Transverse colon (tissue), 4 donors: ENCODE measurements at regions not wholly inside any gene's neighbourhood (a gene's known extent, or its start where the extent isn't known, plus 50 kb on each side); places are given as distances from the start of the nearest gene placed in this dataset.

Source experiments
- DNase-seq: peaks from one replicate; pipeline ENCODE4 v3.0.0-alpha.2; 2019
- H3K27ac ChIP-seq, 4 donors: fragments of 200-600 bp; sonication (generic); 2 replicates each; pipeline ENCODE4 v1.5.1; 2016 to 2018; ENCODE audit warnings: inconsistent platforms in 4 of 4
- H3K27me3 ChIP-seq: fragments of 200-600 bp; sonication (generic); 2 replicates; pipeline ENCODE4 v1.5.1; 2017; ENCODE audit warnings: inconsistent platforms
- H3K36me3 ChIP-seq, 4 donors: fragments of 200-600 bp; sonication (generic); 2 replicates each; pipeline ENCODE4 v1.5.1; 2017 to 2019; ENCODE audit warnings: inconsistent platforms in 4 of 4
- H3K4me1 ChIP-seq, 4 donors: fragments of 200-600 bp; sonication (generic); 2 replicates each; pipeline ENCODE4 v1.5.1; 2017 to 2020; ENCODE audit warnings: inconsistent platforms in 4 of 4
- H3K4me3 ChIP-seq, 4 donors: fragments of 200-600 bp; sonication (generic); 1 replicate in 1 of 4; 2 replicates in 3 of 4; pipeline versions ENCODE4 v1.5.1 to v1.6.1; 2017 to 2019; ENCODE audit warnings: inconsistent platforms in 4 of 4
- H3K9me3 ChIP-seq, 2 donors: fragments of 200-600 bp; sonication (generic); 2 replicates each; pipeline ENCODE4 v1.5.1; 2017 to 2019; ENCODE audit warnings: inconsistent platforms in 2 of 2
- EP300 ChIP-seq: sonication (generic); formaldehyde crosslinking; IDR thresholded peaks from one replicate; pipeline ENCODE4 v1.6.1; 2017; ENCODE audit warnings: antibody characterized with exemption, low read depth
- POLR2A ChIP-seq: fragments of 450-650 bp; IDR thresholded peaks from one replicate; pipeline ENCODE4 v1.6.1; 2016; ENCODE audit warnings: antibody characterized with exemption, mild to moderate bottlenecking, moderate library complexity
- POLR2AphosphoS5 ChIP-seq, 3 donors: sonication (generic); formaldehyde crosslinking; IDR thresholded peaks; one replicate each; pipeline ENCODE4 v1.6.1; 2016; ENCODE audit warnings: antibody characterized with exemption in 3 of 3
- WGBS, 2 donors: methylation state at CpG; one replicate each; pipeline ENCODE4 v1.1.5; 2018; ENCODE audit warnings: low coverage in 1 of 2; 5-methylcytosine and 5-hydroxymethylcytosine counted together
- in situ Hi-C, 4 donors: fragments of 200-750 bp; cut with MboI; loops; one replicate each; pipeline versions ENCODE4 v1.15.0 to v1.15.1; 2017; ENCODE audit warnings: low sequenced_read_pairs in 3 of 4, low pct_ligation_motif_present in 1 of 4, low pct_unique_long_range_greater_than_20kb in 1 of 4
- intact Hi-C: fragments of 100-400 bp; cut with DNase I; formaldehyde crosslinking; loops from one replicate; pipeline ENCODE4 v1.15.1; 2023; ENCODE audit warnings: low total_unique reads
- TF ChIP-seq, protein P1 (sequence below), 5 experiments: fragments of 200-600 bp in 3 of 5; fragments of 450-650 bp in 2 of 5; sonication (generic) in 3 of 5; IDR thresholded peaks; 1 replicate in 2 of 5; 2 replicates in 3 of 5; pipeline ENCODE4 v1.5.1; 2016 to 2017; ENCODE audit warnings: antibody characterized with exemption in 5 of 5, inconsistent platforms in 3 of 5, mild to moderate bottlenecking in 2 of 5, moderate library complexity in 1 of 5

DNA sequence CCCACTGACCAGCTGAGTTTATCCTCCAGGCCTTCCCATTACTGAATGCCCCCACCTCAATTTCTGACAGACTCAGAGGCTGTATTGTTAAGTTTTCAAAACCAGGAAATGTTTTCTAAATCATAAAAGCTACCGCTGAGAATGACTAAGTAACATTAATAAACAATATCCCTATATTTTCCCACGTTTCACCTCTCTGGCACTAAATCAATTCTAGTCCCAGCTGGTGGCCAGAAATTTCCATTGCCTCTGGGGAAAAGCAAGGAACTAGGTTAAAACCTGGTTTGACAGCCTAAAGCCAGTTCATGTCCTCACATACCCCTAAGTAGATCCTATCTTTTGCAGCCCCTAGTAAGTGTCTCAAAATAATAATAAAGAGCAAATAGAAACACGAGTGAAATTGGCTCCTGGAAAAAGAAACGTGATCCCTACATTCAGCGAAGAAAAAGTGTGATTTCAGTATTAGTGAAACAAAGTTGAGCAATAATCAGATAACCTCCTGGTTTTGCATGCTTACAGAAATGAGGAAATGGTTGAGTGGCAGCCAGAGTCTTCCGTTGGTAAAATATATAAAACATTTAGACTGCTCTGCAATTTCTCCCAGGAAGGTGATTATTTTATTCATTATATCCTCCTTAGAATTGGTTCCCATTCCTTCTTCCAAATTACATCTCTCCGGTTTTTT is 110.9 kb downstream of the ESM1 start:
- TF ChIP-seq EP300 = no peak
- TF ChIP-seq POLR2AphosphoS5 (IDR thresholded peaks at IDR 0.05) = no peak
- TF ChIP-seq, protein P1, sequence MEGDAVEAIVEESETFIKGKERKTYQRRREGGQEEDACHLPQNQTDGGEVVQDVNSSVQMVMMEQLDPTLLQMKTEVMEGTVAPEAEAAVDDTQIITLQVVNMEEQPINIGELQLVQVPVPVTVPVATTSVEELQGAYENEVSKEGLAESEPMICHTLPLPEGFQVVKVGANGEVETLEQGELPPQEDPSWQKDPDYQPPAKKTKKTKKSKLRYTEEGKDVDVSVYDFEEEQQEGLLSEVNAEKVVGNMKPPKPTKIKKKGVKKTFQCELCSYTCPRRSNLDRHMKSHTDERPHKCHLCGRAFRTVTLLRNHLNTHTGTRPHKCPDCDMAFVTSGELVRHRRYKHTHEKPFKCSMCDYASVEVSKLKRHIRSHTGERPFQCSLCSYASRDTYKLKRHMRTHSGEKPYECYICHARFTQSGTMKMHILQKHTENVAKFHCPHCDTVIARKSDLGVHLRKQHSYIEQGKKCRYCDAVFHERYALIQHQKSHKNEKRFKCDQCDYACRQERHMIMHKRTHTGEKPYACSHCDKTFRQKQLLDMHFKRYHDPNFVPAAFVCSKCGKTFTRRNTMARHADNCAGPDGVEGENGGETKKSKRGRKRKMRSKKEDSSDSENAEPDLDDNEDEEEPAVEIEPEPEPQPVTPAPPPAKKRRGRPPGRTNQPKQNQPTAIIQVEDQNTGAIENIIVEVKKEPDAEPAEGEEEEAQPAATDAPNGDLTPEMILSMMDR (IDR thresholded peaks at IDR 0.05) = no peak
- TF ChIP-seq POLR2A = no peak
- no peaks in the 10 kb centered on the region for H3K4me1 ChIP-seq
- no peaks in the 10 kb centered on the region for H3K36me3 ChIP-seq
- intact Hi-C loops = no loop called here
- H3K4me3 ChIP-seq = no peak overlapping the region
- H3K27ac ChIP-seq = no peak overlapping the region
- in situ Hi-C loops = loop anchor here in 1 of 4 donors (25.0 kb wide), 1 partner anchor 362 kb away; the partner anchor contains the start of gene SNX18
- H3K27me3 ChIP-seq = peaks cover 3% of the 10 kb centered on the region
- no peak for DNase-seq
- H3K9me3 ChIP-seq = no peaks in the 10 kb centered on the region
- WGBS, 2 donors = 35 to 45% methylated on average over 7 of the region's 7 CpGs

DNA sequence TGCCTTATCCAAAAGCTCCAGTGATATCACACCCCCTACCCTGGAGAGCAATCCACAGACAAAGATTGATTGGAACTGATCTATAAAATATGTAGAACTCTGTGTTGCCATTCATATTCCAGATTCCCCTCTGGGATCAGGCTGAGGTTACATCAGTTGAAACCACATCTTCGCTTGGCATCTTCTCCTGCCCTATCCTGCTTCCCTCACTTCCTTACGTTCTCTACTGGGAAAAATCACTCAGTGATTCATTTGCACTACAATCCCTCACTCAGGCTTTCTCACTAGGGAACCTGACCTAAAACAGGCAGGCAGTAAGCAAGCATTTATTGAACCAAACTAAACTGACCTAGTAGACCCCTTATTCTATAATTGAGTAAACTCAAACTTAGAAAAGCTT is 111.7 kb downstream of the ESM1 start:
- H3K4me1 ChIP-seq = no peaks in the 10 kb centered on the region
- WGBS, 2 donors = 95 to 100% methylated on average over 2 of the region's 2 CpGs
- H3K27me3 ChIP-seq = peaks cover 3% of the 10 kb centered on the region
- H3K4me3 ChIP-seq = no peak overlapping the region
- no peaks in the 10 kb centered on the region for H3K36me3 ChIP-seq
- no peak for DNase-seq
- in situ Hi-C loops (loop anchor here in 1 of 4 donors (25.0 kb wide), 1 partner anchor 361 kb away; the partner anchor contains the start of gene SNX18), intact Hi-C loops (no loop called here)
- H3K27ac ChIP-seq = no peak overlapping the region
- no peaks in the 10 kb centered on the region for H3K9me3 ChIP-seq
- TF ChIP-seq POLR2A = no peak
- TF ChIP-seq POLR2AphosphoS5 (IDR thresholded peaks at IDR 0.05) = no peak
- no peak for TF ChIP-seq EP300
- TF ChIP-seq, protein P1 (IDR thresholded peaks at IDR 0.05) = no peak

DNA sequence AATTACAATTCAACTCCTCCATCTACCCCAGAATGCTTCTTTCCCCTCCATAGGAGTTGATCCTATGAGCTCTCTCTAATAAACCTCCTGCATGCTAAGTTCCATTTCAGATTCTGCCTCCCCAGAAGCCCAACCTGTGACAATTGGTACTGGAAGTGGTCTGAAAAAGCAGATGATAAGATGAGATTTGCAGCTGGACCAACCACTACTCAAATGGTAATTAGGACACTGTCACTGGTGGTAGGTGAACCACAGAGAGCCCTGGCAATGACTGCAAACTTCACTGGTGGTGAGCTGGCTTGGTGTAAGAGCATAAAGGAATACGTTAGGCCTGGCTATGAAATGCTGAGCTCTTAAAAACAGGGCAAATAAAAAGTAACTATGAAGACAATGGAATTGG is 112.6 kb downstream of the ESM1 start:
- Histone ChIP-seq H3K4me3 (no peak overlapping the region), H3K27ac (no peak overlapping the region), H3K36me3 (no peaks in the 10 kb centered on the region), H3K4me1 (no peaks in the 10 kb centered on the region), H3K27me3 (peaks cover 3% of the 10 kb centered on the region), H3K9me3 (no peaks in the 10 kb centered on the region)
- WGBS, 2 donors = 86 to 88% methylated on average over 1 of the region's 1 CpG
- TF ChIP-seq EP300 (no peak), POLR2AphosphoS5 (IDR thresholded peaks at IDR 0.05) (no peak), POLR2A (no peak)
- TF ChIP-seq, protein P1 (IDR thresholded peaks at IDR 0.05) = no peak
- DNase-seq = no peak
- in situ Hi-C loops (loop anchor here in 1 of 4 donors (25.0 kb wide), 1 partner anchor 361 kb away; the partner anchor contains the start of gene SNX18), intact Hi-C loops (no loop called here)

- Histone ChIP-seq H3K27ac (no peak overlapping the region), H3K36me3 (no peaks in the 10 kb centered on the region), H3K4me1 (no peaks in the 10 kb centered on the region), H3K4me3 (no peak overlapping the region), H3K9me3 (no peaks in the 10 kb centered on the region), H3K27me3 (peaks cover 3% of the 10 kb centered on the region)
- no peak for TF ChIP-seq EP300
- TF ChIP-seq, protein P1 (IDR thresholded peaks at IDR 0.05) = no peak
- no peak for TF ChIP-seq POLR2A
- TF ChIP-seq POLR2AphosphoS5 (IDR thresholded peaks at IDR 0.05) = no peak
- DNase-seq = no peak
- intact Hi-C loops = no loop called here
- in situ Hi-C loops = loop anchor here in 1 of 4 donors (25.0 kb wide), 1 partner anchor 358 kb away; the partner anchor contains the start of gene SNX18
- WGBS, 2 donors = 57 to 80% methylated on average over 2 to 3 of the region's 3 CpGs
Observed at GRCh38 chr5:54870271-54870670, 115.1 kb downstream of the ESM1 start.
